C4-2B (cell line): ENCODE measurements at regions not wholly inside any gene's neighbourhood (a gene's known extent, or its start where the extent isn't known, plus 50 kb on each side); places are given as distances from the start of the nearest gene placed in this dataset.

ENCODE experiments used
- ZFX ChIP-seq: fragments of 450-650 bp; IDR thresholded peaks from 2 replicates; pipeline ENCODE4 v1.6.1; 2017
- TF ChIP-seq, protein P1 (sequence below): fragments of 450-650 bp; conservative IDR thresholded peaks from 2 replicates; pipeline ENCODE4 v1.5.1; 2017; ENCODE audit warnings: mild to moderate bottlenecking

DNA sequence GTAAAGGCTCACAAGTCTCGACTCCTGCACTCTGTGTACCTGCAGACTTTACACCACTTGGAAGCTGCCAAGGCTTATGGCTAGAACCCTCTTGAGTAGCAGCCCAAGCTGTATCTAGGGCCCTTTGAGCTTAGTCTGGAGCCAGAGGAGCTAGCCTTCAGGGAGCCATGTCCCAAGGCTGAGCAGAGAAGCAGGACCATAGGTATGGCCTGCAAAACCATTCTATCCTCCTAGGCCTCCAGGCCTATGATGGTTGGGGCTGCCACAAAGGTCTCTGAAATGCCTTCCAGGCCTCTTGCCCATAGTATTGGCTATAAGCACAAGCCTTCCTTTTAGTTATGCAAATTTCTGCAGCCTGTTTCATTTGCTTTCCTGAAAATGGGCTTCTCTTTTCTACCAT lies 380.7 kb upstream of the CPXCR1 start:
- TF ChIP-seq, protein P1, sequence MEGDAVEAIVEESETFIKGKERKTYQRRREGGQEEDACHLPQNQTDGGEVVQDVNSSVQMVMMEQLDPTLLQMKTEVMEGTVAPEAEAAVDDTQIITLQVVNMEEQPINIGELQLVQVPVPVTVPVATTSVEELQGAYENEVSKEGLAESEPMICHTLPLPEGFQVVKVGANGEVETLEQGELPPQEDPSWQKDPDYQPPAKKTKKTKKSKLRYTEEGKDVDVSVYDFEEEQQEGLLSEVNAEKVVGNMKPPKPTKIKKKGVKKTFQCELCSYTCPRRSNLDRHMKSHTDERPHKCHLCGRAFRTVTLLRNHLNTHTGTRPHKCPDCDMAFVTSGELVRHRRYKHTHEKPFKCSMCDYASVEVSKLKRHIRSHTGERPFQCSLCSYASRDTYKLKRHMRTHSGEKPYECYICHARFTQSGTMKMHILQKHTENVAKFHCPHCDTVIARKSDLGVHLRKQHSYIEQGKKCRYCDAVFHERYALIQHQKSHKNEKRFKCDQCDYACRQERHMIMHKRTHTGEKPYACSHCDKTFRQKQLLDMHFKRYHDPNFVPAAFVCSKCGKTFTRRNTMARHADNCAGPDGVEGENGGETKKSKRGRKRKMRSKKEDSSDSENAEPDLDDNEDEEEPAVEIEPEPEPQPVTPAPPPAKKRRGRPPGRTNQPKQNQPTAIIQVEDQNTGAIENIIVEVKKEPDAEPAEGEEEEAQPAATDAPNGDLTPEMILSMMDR = no peak
- no peak for TF ChIP-seq ZFX
